HG03432 (cell line): ENCODE measurements at regions not wholly inside any gene's neighbourhood (a gene's known extent, or its start where the extent isn't known, plus 50 kb on each side); places are given as distances from the start of the nearest gene placed in this dataset.
"Not testable (repeated sequence)": the region's sequence is repeated elsewhere in the genome, so short reads cannot be mapped to it uniquely, and the experiment has no call there.

Experiments used
- ATAC-seq: cut with Tn5 transposase; IDR thresholded peaks from one replicate; pipeline ENCODE4 v1.9.1; 2021; ENCODE audit warnings: mild to moderate bottlenecking, moderate library complexity; ENCODE audit not compliant: unreplicated experiment

- no peak for ATAC-seq
Observed at GRCh38 chr11:21924262-21924661, 268.6 kb upstream of the ANO5 start.

- ATAC-seq = no peak
Observed at GRCh38 chr11:21927628-21928027, 265.3 kb upstream of the ANO5 start.

- ATAC-seq = no peak
Observed at GRCh38 chr11:21928847-21929246, 264.0 kb upstream of the ANO5 start.

GRCh38 chr11:21930408-21930807 lies 262.5 kb upstream of the ANO5 start:
- ATAC-seq = no peak

- no peak for ATAC-seq
Observed at GRCh38 chr11:21931436-21932101, 261.3 kb upstream of the ANO5 start.

GRCh38 chr11:21933095-21933494 lies 259.8 kb upstream of the ANO5 start:
- no peak for ATAC-seq

- ATAC-seq = no peak
Observed at GRCh38 chr11:21944577-21944976, 248.3 kb upstream of the ANO5 start.

GRCh38 chr11:21948876-21949275 lies 244.0 kb upstream of the ANO5 start:
- no peak for ATAC-seq

GRCh38 chr11:21949763-21950413 lies 243.0 kb upstream of the ANO5 start:
- ATAC-seq = no peak

GRCh38 chr11:21963013-21963412 lies 229.9 kb upstream of the ANO5 start:
- peak; percentile 59 for ATAC-seq

GRCh38 chr11:21965221-21965620 lies 227.7 kb upstream of the ANO5 start:
- no peak for ATAC-seq

GRCh38 chr11:21968702-21969101 lies 224.2 kb upstream of the ANO5 start:
- ATAC-seq = no peak

GRCh38 chr11:21969841-21970240 lies 223.0 kb upstream of the ANO5 start:
- ATAC-seq = no peak

GRCh38 chr11:21975242-21975641 lies 217.6 kb upstream of the ANO5 start:
- no peak for ATAC-seq

GRCh38 chr11:21976210-21976609 lies 216.7 kb upstream of the ANO5 start:
- no peak for ATAC-seq

GRCh38 chr11:21983431-21983830 lies 209.5 kb upstream of the ANO5 start:
- no peak for ATAC-seq

- no peak for ATAC-seq
Observed at GRCh38 chr11:21986361-21986760, 206.5 kb upstream of the ANO5 start.

- no peak for ATAC-seq
Observed at GRCh38 chr11:21987261-21987660, 205.6 kb upstream of the ANO5 start.

GRCh38 chr11:21988477-21988876 lies 204.4 kb upstream of the ANO5 start:
- no peak for ATAC-seq

- not testable (repeated sequence) for ATAC-seq
Observed at GRCh38 chr11:22001803-22002202, 191.1 kb upstream of the ANO5 start.

- ATAC-seq = no peak
Observed at GRCh38 chr11:22006901-22007300, 186.0 kb upstream of the ANO5 start.

GRCh38 chr11:22031791-22032190 lies 161.1 kb upstream of the ANO5 start:
- no peak for ATAC-seq

- ATAC-seq = no peak
Observed at GRCh38 chr11:22037505-22037904, 155.4 kb upstream of the ANO5 start.
